Lower leg skin (tissue), 3 donors: ENCODE measurements at regions not wholly inside any gene's neighbourhood (a gene's known extent, or its start where the extent isn't known, plus 50 kb on each side); places are given as distances from the start of the nearest gene placed in this dataset.

Experiments
- POLR2A ChIP-seq, 2 donors: fragments of 450-650 bp; IDR thresholded peaks; one replicate each; pipeline ENCODE4 v1.6.1; 2016 to 2017; ENCODE audit warnings: antibody characterized with exemption in 2 of 2, mild to moderate bottlenecking in 1 of 2, moderate library complexity in 1 of 2
- TF ChIP-seq, protein P1 (sequence below), 3 donors: fragments of 450-650 bp; IDR thresholded peaks; one replicate each; pipeline ENCODE4 v1.5.1; 2016; ENCODE audit warnings: antibody characterized with exemption in 3 of 3, mild to moderate bottlenecking in 3 of 3, moderate library complexity in 2 of 3

DNA sequence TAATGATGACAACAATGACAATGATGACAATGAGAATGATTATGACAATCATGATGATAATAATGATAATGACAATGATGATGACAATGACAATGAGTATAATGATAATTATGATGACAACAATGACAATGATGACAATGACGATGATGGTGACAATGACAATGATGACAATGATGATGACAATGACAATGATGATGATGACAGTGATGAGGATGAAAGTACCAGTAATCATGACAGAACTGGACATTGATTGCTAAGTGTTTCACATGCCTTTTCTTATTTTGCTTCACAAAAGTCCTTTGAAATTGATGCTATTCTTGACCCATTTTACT lies 1106.0 kb upstream of the AUTS2 start:
- no peak for TF ChIP-seq POLR2A (IDR thresholded peaks at IDR 0.05)
- TF ChIP-seq, protein P1, sequence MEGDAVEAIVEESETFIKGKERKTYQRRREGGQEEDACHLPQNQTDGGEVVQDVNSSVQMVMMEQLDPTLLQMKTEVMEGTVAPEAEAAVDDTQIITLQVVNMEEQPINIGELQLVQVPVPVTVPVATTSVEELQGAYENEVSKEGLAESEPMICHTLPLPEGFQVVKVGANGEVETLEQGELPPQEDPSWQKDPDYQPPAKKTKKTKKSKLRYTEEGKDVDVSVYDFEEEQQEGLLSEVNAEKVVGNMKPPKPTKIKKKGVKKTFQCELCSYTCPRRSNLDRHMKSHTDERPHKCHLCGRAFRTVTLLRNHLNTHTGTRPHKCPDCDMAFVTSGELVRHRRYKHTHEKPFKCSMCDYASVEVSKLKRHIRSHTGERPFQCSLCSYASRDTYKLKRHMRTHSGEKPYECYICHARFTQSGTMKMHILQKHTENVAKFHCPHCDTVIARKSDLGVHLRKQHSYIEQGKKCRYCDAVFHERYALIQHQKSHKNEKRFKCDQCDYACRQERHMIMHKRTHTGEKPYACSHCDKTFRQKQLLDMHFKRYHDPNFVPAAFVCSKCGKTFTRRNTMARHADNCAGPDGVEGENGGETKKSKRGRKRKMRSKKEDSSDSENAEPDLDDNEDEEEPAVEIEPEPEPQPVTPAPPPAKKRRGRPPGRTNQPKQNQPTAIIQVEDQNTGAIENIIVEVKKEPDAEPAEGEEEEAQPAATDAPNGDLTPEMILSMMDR (IDR thresholded peaks at IDR 0.05): no peak
